GM13976 (cell line): ENCODE measurements at regions not wholly inside any gene's neighbourhood (a gene's known extent, or its start where the extent isn't known, plus 50 kb on each side); places are given as distances from the start of the nearest gene placed in this dataset.

Experiments
- DNase-seq: peaks from one replicate; pipeline ENCODE4 v3.0.0; 2012; ENCODE audit warnings: low spot score
- in situ Hi-C: fragments of 300-500 bp; cut with MboI; formaldehyde crosslinking; loops from one replicate; pipeline ENCODE4 v1.12.0; 2022; ENCODE audit warnings: low sequenced_read_pairs, mixed read lengths, inconsistent platforms; ENCODE audit not compliant: unreplicated experiment
- TF ChIP-seq, protein P1 (sequence below): IDR thresholded peaks from 2 replicates; pipeline ENCODE4 v1.5.1; 2012; ENCODE audit warnings: borderline replicate concordance, mild to moderate bottlenecking; ENCODE audit not compliant: insufficient read depth; ENCODE audit errors: extremely low read depth, missing control alignments, control extremely low read depth

DNA sequence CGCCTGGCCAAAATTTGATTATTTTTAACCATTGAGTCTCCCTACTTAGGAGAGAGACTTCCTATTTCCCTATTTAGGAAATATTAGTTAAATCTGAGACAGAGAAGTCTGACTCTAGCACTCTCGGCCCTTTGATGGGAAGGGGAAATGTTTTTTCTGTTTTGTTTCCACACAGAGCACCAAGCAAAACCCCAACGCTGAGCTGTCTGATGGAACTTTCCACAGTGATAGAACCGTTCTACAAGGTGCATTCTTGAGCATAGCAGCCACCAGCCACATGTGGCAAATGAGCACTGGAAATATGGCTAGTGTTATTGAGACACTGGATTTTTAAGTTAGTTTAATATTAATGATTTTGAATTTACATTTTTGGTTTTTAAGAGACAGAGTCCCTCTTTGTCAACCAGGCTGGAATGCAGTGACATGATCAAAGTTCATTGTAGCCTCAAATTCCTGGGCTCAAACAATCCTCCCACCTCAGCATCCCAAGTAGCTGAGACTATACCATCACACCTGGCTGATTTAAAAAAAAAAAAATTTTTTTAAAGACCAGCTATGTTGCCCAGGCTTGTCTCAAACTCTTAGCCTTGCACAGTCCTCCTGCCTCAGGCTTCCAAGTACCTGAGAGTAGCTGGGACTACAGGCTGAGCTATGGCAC is 77.3 kb upstream of the GALNT2 start:
- no peak for DNase-seq
- TF ChIP-seq, protein P1, sequence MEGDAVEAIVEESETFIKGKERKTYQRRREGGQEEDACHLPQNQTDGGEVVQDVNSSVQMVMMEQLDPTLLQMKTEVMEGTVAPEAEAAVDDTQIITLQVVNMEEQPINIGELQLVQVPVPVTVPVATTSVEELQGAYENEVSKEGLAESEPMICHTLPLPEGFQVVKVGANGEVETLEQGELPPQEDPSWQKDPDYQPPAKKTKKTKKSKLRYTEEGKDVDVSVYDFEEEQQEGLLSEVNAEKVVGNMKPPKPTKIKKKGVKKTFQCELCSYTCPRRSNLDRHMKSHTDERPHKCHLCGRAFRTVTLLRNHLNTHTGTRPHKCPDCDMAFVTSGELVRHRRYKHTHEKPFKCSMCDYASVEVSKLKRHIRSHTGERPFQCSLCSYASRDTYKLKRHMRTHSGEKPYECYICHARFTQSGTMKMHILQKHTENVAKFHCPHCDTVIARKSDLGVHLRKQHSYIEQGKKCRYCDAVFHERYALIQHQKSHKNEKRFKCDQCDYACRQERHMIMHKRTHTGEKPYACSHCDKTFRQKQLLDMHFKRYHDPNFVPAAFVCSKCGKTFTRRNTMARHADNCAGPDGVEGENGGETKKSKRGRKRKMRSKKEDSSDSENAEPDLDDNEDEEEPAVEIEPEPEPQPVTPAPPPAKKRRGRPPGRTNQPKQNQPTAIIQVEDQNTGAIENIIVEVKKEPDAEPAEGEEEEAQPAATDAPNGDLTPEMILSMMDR = no peak
- in situ Hi-C loops = no loop called here

DNA sequence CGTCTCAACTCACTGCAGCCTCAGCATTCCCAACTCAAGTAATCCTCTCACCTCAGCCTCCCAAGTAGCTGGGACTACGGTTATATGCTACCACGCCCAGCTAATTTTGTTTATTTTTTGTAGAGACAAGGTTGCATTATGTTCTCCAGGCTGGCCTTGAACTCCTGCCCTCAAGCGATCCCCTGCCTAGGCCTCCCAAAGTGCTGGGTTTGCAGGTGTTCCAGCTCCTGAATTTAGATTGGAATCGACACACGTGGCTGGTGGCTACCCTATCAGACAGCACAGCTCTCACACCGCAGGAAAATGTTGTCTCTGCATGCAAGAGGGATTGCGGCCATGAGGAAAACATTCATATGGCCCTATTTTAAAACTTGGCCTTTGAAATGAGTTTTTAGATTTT is 76.7 kb upstream of the GALNT2 start:
- no peak for DNase-seq
- in situ Hi-C loops = no loop called here
- TF ChIP-seq, protein P1 = no peak

DNA sequence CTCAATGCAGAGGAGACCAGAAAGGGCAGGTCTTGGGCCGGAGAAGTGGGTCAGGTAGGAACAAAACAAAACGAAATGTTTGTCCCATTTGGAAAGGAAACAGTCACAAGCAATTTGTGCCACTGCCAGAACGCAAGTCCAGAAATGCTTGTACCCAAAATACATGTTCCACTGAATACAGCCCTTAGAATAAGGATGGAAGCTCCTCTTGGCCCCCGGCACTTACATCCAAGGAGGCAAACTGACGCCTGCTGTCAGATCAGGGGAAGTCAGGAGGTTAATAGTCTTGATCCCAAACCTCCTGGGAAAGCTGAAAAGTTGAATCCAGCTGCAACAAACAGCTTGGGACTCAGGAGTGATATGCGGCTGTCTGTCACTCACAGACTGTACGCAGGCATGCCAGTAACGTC is 75.9 kb upstream of the GALNT2 start:
- DNase-seq = no peak
- in situ Hi-C loops = no loop called here

DNA sequence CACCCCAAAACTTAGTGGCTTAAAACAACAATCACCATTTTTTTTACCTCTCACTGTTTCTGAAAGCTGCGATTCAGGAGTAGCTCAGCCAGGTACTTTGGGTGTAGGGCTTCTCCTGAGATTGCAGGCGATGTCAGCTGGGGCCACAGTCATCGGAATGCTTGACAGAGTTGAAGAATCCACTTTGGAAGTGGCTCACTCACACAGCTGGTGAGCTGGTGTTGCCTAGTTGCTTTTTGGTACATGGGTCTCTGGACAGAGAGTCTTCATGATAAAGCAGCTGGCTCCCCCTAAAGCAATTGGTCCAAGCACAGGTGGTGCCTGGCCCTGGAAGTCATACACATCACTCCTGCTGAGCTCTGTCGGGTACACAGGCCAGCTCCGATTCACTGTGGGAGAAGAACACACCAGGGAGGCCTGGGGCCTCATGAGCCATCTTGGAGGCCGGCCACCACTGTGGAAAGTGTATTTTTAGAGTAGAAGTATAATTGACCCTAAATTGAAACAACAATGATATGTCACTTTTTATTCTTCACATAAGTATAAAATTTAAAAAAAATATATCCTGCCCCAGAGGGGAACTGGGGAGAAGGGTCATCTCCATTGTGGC is 75.2 kb upstream of the GALNT2 start:
- TF ChIP-seq, protein P1 = no peak
- in situ Hi-C loops = no loop called here
- no peak for DNase-seq

More for the DNA sequence above, 75.9 kb upstream of the GALNT2 start:
- TF ChIP-seq, protein P1 = no peak

DNA sequence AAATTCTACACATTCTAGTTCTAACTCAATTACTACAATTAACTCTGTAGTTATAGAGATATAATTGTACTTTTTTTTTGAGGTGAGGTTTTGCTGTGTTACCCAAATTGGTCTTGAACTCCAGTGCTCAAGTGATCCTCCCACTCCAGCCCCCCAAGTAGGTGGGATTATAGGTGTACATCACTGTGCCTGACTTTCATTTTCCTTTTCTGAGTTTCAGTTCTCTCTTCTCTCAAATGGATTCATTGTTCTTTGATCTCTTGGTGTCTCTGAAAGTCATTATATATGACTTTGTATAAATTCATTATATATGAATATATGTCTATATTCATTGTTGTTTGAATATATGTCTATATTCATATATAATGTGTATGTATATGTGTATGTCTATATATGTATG is 74.0 kb upstream of the GALNT2 start:
- TF ChIP-seq, protein P1 = no peak
- in situ Hi-C loops = no loop called here

DNA sequence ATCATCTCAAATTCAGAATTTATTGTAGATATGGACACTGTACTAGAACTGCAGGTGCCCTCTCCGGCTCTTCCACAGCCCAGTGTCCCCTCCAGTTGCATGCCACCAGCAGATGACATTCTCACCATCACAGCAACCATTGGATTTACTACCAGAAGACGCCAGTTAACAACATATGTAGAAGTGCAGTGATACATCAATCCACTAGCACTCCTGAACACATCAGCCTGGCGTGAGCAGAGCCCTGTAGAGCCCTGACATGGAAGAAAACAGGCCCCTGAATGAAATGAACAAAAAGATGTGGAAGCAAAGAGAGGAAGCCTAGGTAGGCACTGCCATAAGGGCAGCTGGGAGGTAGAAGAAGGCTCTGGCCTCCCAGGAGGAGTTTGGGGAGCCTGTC is 73.1 kb upstream of the GALNT2 start:
- no peak for DNase-seq
- TF ChIP-seq, protein P1 = no peak
- in situ Hi-C loops = no loop called here

More for the DNA sequence above, 74.0 kb upstream of the GALNT2 start:
- DNase-seq = no peak
